ENCODE measurements at regions not wholly inside any gene's neighbourhood (a gene's known extent, or its start where the extent isn't known, plus 50 kb on each side); places are given as distances from the start of the nearest gene placed in this dataset.

DNA sequence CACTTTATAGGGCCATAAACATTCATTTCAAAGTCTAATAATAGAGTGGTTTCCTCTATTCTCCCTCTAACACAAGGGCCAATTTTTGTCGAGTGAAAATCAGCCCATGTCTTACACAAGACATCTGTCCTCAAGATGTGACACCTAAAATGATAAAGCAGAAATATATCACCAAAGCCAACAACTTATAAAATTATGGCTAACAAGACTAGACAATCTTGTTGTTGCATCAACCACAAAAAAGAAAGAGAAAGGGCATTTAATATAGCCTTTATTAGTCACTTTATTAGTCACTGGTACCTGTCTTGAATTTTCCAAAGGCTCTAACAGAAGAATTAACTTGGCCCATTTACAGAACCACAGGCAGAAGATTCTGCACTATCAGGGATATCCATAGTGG lies 161.6 kb downstream of the SMIM20 start:
- peak overlapping the region; percentile 65 for H3K9ac ChIP-seq (ENCODE audit: insufficient read depth, low read length, poor library complexity, severe bottlenecking)
- Mint-ChIP-seq H3K27me3 (ENCODE audit: low read depth in 3 of 3) (peaks cover 5 to 18% (median 5%) of the 10 kb centered on the region in 3 donors), H3K9me3 (peaks cover 0 to 4% (median 0%) of the 10 kb centered on the region in 7 donors), H3K4me1 (peaks cover 68% of the 10 kb centered on the region), H3K36me3 (peaks cover 12 to 19% of the 10 kb centered on the region in 2 donors), H3K27ac (peak overlapping the region; percentile 98 to 99 (median 98)), H3K4me3 (peak overlapping the region in 1 of 2 donors; percentile 56)
- H3K4me2 ChIP-seq (replicated peaks; ENCODE audit: extremely low read depth, low read length, poor library complexity, severe bottlenecking) = peak overlapping the region; percentile 43
- peaks cover 56 to 57% of the 10 kb centered on the region in 2 donors for H3K4me1 ChIP-seq (ENCODE audit: control insufficient read depth in 1 of 2, insufficient read depth in 2 of 2, low read length in 2 of 2)
- no peaks in the 10 kb centered on the region for H4K20me1 ChIP-seq (ENCODE audit: insufficient read depth, low read length)
- intact Hi-C loops (cut with micrococcal nuclease) = loop anchor here in 1 of 2 donors (5.0 kb wide), 3 partner anchors 77 to 213 kb away; partner anchors contain the start of gene SEL1L3
- H3K79me2 ChIP-seq (ENCODE audit: insufficient read depth, low read length) = no peaks in the 10 kb centered on the region
- H2AFZ ChIP-seq (ENCODE audit: insufficient read depth, low read depth, low read length, poor library complexity, severe bottlenecking) = no peak overlapping the region
- TF ChIP-seq, protein P1, sequence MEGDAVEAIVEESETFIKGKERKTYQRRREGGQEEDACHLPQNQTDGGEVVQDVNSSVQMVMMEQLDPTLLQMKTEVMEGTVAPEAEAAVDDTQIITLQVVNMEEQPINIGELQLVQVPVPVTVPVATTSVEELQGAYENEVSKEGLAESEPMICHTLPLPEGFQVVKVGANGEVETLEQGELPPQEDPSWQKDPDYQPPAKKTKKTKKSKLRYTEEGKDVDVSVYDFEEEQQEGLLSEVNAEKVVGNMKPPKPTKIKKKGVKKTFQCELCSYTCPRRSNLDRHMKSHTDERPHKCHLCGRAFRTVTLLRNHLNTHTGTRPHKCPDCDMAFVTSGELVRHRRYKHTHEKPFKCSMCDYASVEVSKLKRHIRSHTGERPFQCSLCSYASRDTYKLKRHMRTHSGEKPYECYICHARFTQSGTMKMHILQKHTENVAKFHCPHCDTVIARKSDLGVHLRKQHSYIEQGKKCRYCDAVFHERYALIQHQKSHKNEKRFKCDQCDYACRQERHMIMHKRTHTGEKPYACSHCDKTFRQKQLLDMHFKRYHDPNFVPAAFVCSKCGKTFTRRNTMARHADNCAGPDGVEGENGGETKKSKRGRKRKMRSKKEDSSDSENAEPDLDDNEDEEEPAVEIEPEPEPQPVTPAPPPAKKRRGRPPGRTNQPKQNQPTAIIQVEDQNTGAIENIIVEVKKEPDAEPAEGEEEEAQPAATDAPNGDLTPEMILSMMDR (IDR thresholded peaks at IDR 0.05) = no peak
- WGBS (ENCODE audit: insufficient coverage) = no CpG with 5 or more reads among the region's 1 CpG
- peaks cover 0 to 2% of the 10 kb centered on the region in 2 donors for H3K27me3 ChIP-seq (ENCODE audit: control insufficient read depth in 2 of 2, insufficient read depth in 2 of 2, low read length in 2 of 2)
- H3K4me3 ChIP-seq (replicated peaks in 1 of 3; ENCODE audit: low read depth in 2 of 3, low read length in 3 of 3) = peak overlapping the region in 1 of 3 experiments; percentile 8
- H3K36me3 ChIP-seq (replicated peaks in 1 of 2; ENCODE audit: control insufficient read depth in 1 of 2, insufficient read depth in 2 of 2, low read length in 2 of 2) = no peaks in the 10 kb centered on the region
- no peaks in the 10 kb centered on the region for H3K9me3 ChIP-seq (replicated peaks in 1 of 2; ENCODE audit: control insufficient read depth in 1 of 2, insufficient read depth in 1 of 2, low read length in 2 of 2)
- peak overlapping the region; percentile 71 to 95 for H3K27ac ChIP-seq (ENCODE audit: low read depth in 1 of 2, low read length in 2 of 2)
- peak; percentile 71 to 88 (median 81) for DNase-seq

DNA sequence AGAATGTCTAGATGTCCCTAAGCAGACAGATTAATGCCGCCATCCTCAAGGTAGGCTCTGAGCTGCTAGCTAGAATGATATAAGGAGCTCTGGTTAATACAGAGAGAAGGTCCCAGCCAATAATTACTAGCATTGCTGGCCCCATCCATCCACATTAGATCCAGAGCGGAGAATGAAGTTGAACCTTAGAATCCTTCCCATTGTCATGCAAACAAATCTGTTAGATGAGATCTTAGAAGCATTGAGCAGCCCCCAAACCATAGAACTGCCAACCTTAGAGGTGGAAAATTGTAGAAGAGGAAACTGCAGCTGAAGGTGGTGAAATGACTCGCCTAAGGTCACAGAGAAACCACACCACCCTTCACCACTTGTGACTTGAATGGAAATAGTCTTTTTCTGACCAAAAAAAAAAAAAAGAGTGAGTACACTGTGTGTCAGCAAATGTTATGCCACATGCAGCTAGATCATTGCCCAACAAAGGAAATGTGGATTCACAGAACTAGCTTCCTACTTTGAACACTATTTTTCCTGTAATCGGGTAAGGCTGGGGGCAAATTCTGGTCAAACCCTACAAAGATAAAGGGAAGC lies 162.1 kb downstream of the SMIM20 start:
- DNase-seq = peak; percentile 92 to 97 (median 95)

More for the DNA sequence above, 162.1 kb downstream of the SMIM20 start:
- intact Hi-C loops (cut with micrococcal nuclease) = loop anchor here in 1 of 2 donors (1.0 to 5.0 kb wide), 4 partner anchors 76 to 243 kb away; partner anchors contain the start of gene SEL1L3
- WGBS (ENCODE audit: insufficient coverage) = no CpG with 5 or more reads among the region's 4 CpGs
- Histone ChIP-seq H3K79me2 (ENCODE audit: insufficient read depth, low read length) (no peaks in the 10 kb centered on the region), H3K27ac (ENCODE audit: low read depth in 1 of 2, low read length in 2 of 2) (peak overlapping the region; percentile 71 to 95), H3K4me3 (replicated peaks in 1 of 3; ENCODE audit: low read depth in 2 of 3, low read length in 3 of 3) (peak overlapping the region in 1 of 3 experiments; percentile 15), H3K9ac (ENCODE audit: insufficient read depth, low read length, poor library complexity, severe bottlenecking) (peak overlapping the region; percentile 65), H3K4me2 (replicated peaks; ENCODE audit: extremely low read depth, low read length, poor library complexity, severe bottlenecking) (peak overlapping the region; percentile 43), H4K20me1 (ENCODE audit: insufficient read depth, low read length) (no peaks in the 10 kb centered on the region), H3K9me3 (replicated peaks in 1 of 2; ENCODE audit: control insufficient read depth in 1 of 2, insufficient read depth in 1 of 2, low read length in 2 of 2) (no peaks in the 10 kb centered on the region), H3K27me3 (ENCODE audit: control insufficient read depth in 2 of 2, insufficient read depth in 2 of 2, low read length in 2 of 2) (peaks cover 0 to 6% of the 10 kb centered on the region in 2 donors), H3K36me3 (replicated peaks in 1 of 2; ENCODE audit: control insufficient read depth in 1 of 2, insufficient read depth in 2 of 2, low read length in 2 of 2) (no peaks in the 10 kb centered on the region), H2AFZ (ENCODE audit: insufficient read depth, low read depth, low read length, poor library complexity, severe bottlenecking) (no peak overlapping the region), H3K4me1 (ENCODE audit: control insufficient read depth in 1 of 2, insufficient read depth in 2 of 2, low read length in 2 of 2) (peaks cover 56% of the 10 kb centered on the region in 2 donors)
- peaks cover 12 to 19% of the 10 kb centered on the region in 2 donors for H3K36me3 Mint-ChIP-seq
- H3K27me3 Mint-ChIP-seq (ENCODE audit: low read depth in 3 of 3) = peaks cover 5 to 22% (median 7%) of the 10 kb centered on the region in 3 donors
- peaks cover 65% of the 10 kb centered on the region for H3K4me1 Mint-ChIP-seq
- peaks cover 0 to 3% (median 0%) of the 10 kb centered on the region in 7 donors for H3K9me3 Mint-ChIP-seq
- H3K27ac Mint-ChIP-seq = peak overlapping the region; percentile 98 to 99 (median 98)
- peak overlapping the region; percentile 6 to 56 for H3K4me3 Mint-ChIP-seq
- TF ChIP-seq, protein P1 (IDR thresholded peaks at IDR 0.05) = no peak

Data from CD14-positive monocyte (primary cell).